H1 (cell line): ENCODE measurements at regions not wholly inside any gene's neighbourhood (a gene's known extent, or its start where the extent isn't known, plus 50 kb on each side); places are given as distances from the start of the nearest gene placed in this dataset.

Experiments used
- SIN3A ChIP-seq, 2 experiments: IDR thresholded peaks in 1 of 2; conservative IDR thresholded peaks in 1 of 2; 2 replicates each; pipeline ENCODE4 v1.6.1; 2011 to 2012; ENCODE audit warnings: low read length in 2 of 2, improper control_type of control experiment in 1 of 2, low read depth in 1 of 2, mild to moderate bottlenecking in 1 of 2

- TF ChIP-seq SIN3A (conservative IDR thresholded peaks at IDR 0.05 in 1 of 2, IDR thresholded peaks at IDR 0.05 in 1 of 2; ENCODE audit: low read depth in 1 of 2, low read length in 2 of 2): no peak
Measured at GRCh38 chrX:39439906-39440798, 638.9 kb downstream of the MID1IP1 start (continued).
